ENCODE measurements at regions not wholly inside any gene's neighbourhood (a gene's known extent, or its start where the extent isn't known, plus 50 kb on each side); places are given as distances from the start of the nearest gene placed in this dataset.

DNA sequence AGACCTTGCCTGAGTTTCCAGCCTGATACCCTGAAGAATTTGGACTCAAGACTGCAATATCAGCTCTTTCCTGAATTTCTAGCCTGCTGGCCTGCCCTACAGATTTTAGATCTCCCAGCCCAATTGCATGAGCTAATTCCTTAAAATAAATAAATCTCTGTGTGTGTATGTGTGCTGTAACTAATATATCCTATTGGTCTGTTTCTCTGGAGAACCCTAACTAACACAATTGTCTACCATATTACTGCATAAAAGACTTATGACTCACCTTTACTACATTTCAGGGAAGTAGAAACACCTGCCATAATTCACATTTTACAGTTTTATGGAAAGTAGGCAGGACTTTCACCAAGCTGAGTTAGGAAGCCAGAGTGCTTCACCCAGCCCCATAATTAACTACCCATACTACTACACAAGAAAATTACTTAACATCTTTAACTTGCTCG lies 90.7 kb upstream of the BEND6 start:
- DNase-seq (ENCODE audit: low read depth, low spot score): no peak

GRCh38 chr6:56863366-56863765 lies 91.5 kb upstream of the BEND6 start:
- peak; percentile 64 for DNase-seq (ENCODE audit: low read depth, low spot score)

GRCh38 chr6:56862415-56863175 lies 92.3 kb upstream of the BEND6 start:
- no peak for DNase-seq (ENCODE audit: low read depth, low spot score)

DNA sequence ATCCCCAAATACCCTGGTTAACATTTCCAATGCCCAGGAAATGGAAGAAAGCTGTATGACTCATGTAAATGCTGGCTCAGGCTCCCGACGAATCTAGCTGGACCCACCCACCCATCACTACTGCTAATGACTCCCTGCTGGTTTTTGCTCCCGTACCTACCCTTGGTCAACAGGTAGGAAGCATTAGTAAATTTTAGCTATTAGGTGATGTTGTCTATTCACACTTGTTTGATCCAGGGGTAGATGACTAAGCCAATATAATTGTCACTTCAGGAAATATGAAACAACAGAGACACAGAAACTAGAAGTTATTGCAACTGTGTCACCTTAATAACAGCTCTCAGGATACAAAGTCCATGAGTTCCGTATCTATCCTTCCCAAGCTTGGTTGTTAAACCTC lies 94.4 kb upstream of the BEND6 start:
- no peak for DNase-seq (ENCODE audit: low read depth, low spot score)

- DNase-seq (ENCODE audit: low read depth, low spot score): no peak
These were observed 98.8 kb upstream of the BEND6 start for GRCh38 chr6:56856036-56856580.

DNA sequence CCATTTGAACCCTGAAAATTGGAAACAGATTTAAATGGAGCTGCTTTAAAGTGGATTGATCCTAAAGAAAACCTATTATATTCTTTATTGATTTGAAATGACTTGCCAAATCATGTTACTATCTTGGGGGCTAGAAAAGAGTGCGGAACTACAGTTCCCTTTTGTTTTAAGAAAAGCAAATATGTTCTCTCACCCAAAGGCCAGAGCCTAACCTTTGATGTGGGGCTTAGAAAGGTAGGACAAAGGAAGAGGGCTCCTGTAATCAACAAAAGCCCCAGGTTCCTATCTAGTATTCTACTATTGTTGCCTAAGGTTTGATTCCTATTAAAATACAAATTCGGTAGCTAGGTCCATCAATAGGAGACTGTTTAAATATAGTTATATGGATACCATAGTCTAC lies 100.8 kb upstream of the BEND6 start:
- no peak for DNase-seq (ENCODE audit: low read depth, low spot score)

GRCh38 chr6:56853541-56853940 lies 101.4 kb upstream of the BEND6 start:
- DNase-seq (ENCODE audit: low read depth, low spot score): no peak

- no peak for DNase-seq (ENCODE audit: low read depth, low spot score)
These were observed 102.5 kb upstream of the BEND6 start for GRCh38 chr6:56852260-56853010.

DNA sequence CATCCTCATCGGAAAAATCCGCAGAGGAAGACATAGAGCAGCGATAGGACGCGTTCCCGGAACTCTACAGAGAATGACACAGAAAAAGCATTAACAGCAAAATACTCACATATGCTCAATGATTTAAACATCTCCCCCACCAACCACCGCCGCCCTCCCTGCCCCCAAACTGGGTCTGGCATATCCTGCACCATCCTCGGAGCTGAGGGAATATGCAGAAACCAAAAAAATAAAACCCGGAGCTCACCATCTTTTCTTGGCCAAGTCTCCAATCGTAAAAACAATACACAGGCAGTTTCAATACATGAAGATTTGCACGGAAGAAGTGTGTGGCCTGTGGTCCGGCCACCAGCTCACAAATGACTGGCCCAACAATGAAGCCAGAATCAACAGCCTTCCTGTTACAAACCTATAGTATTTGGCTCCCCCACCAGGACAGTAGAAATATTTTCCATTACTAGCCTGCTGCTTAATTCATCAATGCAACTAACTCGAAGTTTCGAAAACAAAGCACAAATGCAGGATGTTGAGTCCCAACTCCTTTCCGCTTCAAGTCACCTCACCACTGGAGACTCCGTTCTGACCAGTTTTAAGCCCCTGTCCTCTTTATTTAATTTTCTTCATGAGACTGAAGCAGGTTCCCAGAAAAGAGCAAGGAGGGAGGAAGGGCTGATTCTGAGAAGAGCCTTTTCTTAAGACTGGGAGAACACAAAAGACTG lies 103.2 kb upstream of the BEND6 start:
- DNase-seq (ENCODE audit: low read depth, low spot score): peak; percentile 83

- no peak for DNase-seq (ENCODE audit: low read depth, low spot score)
These were observed 103.8 kb upstream of the BEND6 start for GRCh38 chr6:56851074-56851473.

DNA sequence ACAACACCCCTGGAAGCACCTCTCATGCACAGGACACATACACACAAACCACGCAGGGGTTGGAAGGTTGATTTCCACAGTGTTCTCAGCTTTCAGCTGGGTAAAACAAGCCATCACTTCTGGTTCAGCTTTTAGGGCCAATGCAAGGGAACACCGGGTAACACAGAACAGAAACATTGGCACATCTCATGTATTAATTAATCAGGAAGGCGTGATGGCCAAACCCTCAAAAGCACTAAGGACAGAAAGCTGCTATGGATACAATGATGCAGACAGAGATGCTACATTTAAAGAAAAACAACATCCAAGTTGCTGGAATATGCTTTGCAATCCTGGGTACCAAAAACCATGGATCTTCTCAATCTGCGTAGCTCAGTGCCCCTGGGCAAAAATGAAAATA lies 104.3 kb upstream of the BEND6 start:
- no peak for DNase-seq (ENCODE audit: low read depth, low spot score)

GRCh38 chr6:56849896-56850295 lies 105.0 kb upstream of the BEND6 start:
- DNase-seq (ENCODE audit: low read depth, low spot score): no peak

DNA sequence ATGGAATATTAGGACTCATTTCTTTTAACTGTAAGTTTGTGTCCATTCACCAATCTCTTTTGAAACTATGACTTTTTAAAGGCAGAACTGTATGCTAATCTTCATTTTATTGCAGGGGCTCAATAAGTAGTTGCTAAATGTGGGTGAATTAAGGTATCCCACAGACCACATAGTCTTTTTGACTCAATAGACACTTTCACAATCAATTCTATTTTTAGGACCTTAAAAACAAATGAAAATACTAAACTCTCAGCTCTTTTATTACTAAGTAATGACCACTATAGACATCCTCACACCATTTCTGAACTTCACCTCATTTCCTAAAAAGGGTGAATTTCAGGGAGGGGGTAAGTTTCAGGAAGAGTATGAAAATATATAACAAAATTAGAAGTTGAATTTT lies 106.8 kb upstream of the BEND6 start:
- no peak for DNase-seq (ENCODE audit: low read depth, low spot score)

- DNase-seq (ENCODE audit: low read depth, low spot score): no peak
These were observed 109.9 kb upstream of the BEND6 start for GRCh38 chr6:56845032-56845431.

DNA sequence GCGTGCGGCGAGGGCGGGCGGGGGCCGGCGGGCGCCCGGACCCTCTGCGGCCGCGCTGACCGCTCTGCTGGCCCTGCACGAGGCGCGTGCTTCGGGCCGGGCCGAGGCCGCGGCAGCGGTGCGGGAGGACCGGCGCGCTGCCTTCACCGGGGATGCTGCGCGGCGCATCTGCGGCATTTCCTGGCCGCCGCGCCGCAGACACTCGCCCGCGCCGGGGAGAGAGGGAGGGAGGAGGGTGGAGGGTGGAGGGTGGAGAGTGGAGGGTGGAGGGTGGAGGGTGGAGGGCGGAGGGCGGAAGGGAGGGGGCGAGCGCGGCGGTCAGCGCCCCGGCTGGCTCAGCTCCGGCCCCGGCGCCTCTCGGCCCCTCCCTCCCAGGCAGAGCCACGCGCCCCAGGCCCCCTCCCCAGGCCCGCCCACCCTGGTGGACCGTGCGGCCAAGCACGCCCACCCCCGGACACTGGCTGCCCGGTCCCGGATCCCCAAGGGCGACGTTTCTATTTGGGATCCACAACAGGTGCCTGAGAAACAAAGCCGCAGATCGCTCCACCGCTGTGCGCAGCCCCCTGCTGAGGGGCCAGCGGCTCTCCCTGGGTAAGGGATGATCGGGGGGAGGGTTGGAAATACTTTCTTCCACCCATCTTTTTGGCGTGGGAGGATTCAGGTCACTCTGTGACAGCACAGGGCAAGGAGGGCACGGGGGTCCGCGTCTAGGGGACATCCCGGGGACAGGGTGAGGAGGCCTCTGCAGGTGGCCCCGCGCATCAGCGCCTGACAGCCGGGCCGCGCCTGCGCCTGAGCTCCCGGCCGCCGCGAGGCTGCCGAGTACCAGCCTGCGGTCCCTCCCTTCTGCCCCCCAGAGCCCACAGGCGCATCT lies 111.2 kb upstream of the BEND6 start:
- DNase-seq (ENCODE audit: low read depth, low spot score): no peak

DNA sequence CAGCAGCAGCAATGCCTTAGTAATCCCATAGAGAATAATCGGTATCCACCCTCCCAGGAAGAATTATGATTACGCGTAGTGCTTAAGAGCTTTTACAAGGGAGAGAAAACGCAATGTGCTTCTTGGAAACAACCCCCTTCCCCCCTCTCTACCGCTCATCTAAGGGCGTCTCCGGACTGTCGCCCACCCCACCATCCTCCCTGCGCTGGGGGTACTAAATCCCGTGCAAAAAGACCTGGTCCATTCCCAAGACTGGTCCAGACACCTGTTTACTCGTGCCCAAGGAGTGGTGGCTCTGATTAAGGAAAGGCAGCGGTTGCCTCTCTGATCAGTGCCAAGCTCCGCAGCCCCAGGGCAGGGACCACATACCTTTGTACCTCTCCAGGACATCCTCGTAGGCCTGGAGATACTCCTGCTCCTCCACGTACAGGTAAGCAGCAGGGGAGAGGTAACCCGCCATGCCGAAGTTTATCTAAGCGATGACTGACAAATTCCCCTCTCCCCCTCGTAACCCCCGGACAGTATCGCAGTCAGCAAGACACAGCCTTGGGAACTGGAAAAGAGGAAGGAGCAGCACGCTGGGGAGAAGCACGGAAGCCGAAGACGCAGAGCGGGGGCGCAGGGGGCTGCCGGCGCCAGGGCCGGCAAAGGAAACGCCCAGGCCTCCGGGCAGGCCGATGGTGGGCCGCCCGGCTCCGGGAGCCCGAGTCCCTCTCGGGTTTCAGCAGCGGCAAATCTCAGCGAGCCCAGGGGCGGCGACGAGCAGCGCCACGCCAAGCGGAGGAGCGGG lies 112.0 kb upstream of the BEND6 start:
- no peak for DNase-seq (ENCODE audit: low read depth, low spot score)

GRCh38 chr6:56841751-56842150 lies 113.2 kb upstream of the BEND6 start:
- DNase-seq (ENCODE audit: low read depth, low spot score): no peak

DNA sequence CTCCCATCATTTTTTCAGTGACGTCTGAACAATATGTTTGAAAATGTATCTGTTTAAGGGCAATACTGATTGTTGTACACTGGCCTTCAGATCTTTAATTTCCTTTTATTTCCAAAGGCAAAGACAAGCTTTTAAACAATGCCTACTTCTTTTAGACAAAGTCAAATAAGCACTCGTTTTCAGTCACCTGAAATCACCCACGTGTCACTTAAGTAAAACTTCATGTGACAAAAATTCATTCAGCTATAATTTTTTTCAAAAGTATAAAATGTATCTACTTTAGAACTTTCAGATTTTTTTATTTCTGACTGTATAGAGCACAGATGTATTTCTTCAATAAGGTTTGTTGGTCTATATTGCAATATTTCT lies 113.5 kb upstream of the BEND6 start:
- DNase-seq (ENCODE audit: low read depth, low spot score): no peak

GRCh38 chr6:56840467-56841380 lies 114.2 kb upstream of the BEND6 start:
- peak; percentile 62 for DNase-seq (ENCODE audit: low read depth, low spot score)

All from pulmonary artery endothelial cell (primary cell).